HCT116 (cell line): ENCODE measurements at regions not wholly inside any gene's neighbourhood (a gene's known extent, or its start where the extent isn't known, plus 50 kb on each side); places are given as distances from the start of the nearest gene placed in this dataset.

Experiments used
- ATAC-seq: fragments of 200-7000 bp; cut with Tn5 transposase; 2 replicates; pipeline ENCODE4 v1.9.1; 2020; ENCODE audit warnings: mild to moderate bottlenecking, moderate library complexity
- BruUV-seq: library from RNA; stranded (reverse); fragments of 400-500 nt; replicated peaks from 2 replicates; lab custom pipeline; 2021; lab: Mats Ljungman, UMichigan
- CTCF ChIA-PET: fragments of 300-600 bp; sonication (Branson Sonifier 250); formaldehyde crosslinking; loops from one replicate; lab custom pipeline; 2021; ENCODE audit warnings: antibody characterized with exemption; lab: Charles Lee
- POLR2A ChIA-PET: fragments of 300-600, 350-600 bp; sonication (Branson Sonifier 250); formaldehyde crosslinking; loops from one replicate; lab custom pipeline; 2021; ENCODE audit warnings: antibody characterized with exemption; lab: Charles Lee
- RAD21 ChIA-PET, 2 experiments: fragments of 300-600 bp; sonication (Branson Sonifier 250); formaldehyde crosslinking; loops; one replicate each; lab custom pipeline; 2023; ENCODE audit warnings: low total read pairs in 2 of 2; ENCODE audit not compliant: uncharacterized antibody in 2 of 2, unreplicated experiment in 2 of 2, low non-redundant PET in 1 of 2; lab: Charles Lee
- DNase-seq: peaks from one replicate; pipeline ENCODE4 v3.0.0-alpha.2; 2010; ENCODE audit warnings: low read depth, low spot score
- H2AFZ ChIP-seq: fragments of 200-600 bp; shearing (Covaris generic), sonication (generic); 2 replicates; pipeline ENCODE4 v1.6.1; 2017; ENCODE audit warnings: low read depth, mixed run types, mixed read lengths, antibody characterized with exemption, low read length; ENCODE audit not compliant: poor library complexity, severe bottlenecking
- H3K27ac ChIP-seq: 2 replicates; pipeline ENCODE4 v1.5.1; 2012; ENCODE audit warnings: low read depth, low read length
- H3K27me3 ChIP-seq: fragments of 200-600 bp; sonication (generic); 2 replicates; pipeline ENCODE4 v1.6.1; 2016; ENCODE audit warnings: mixed run types, low read length, mixed read lengths; ENCODE audit not compliant: insufficient read depth
- H3K36me3 ChIP-seq, 2 experiments: fragments of 200-500 bp in 1 of 2; fragments of 200-600 bp in 1 of 2; sonication (Bioruptor generic) in 1 of 2; sonication (generic) in 1 of 2; 2 replicates each; pipeline versions ENCODE4 v1.5.1 to v1.6.1; 2014 to 2016; ENCODE audit warnings: low read length in 2 of 2, inconsistent platforms in 1 of 2, mixed read lengths in 1 of 2, mixed run types in 1 of 2; ENCODE audit not compliant: insufficient read depth in 2 of 2, control insufficient read depth in 1 of 2
- H3K4me1 ChIP-seq, 2 experiments: fragments of 200-600 bp in 1 of 2; sonication (generic) in 1 of 2; 2 replicates each; pipeline versions ENCODE4 v1.5.1 to v1.6.1; 2012 to 2017; ENCODE audit warnings: low read length in 2 of 2, inconsistent platforms in 1 of 2, mild to moderate bottlenecking in 1 of 2, mixed read lengths in 1 of 2, mixed run types in 1 of 2, moderate library complexity in 1 of 2; ENCODE audit not compliant: insufficient read depth in 2 of 2, control insufficient read depth in 1 of 2
- H3K4me2 ChIP-seq: fragments of 200-600 bp; sonication (generic); 2 replicates; pipeline ENCODE4 v1.6.1; 2017; ENCODE audit warnings: mixed run types, low read length, mixed read lengths
- H3K4me3 ChIP-seq, 2 experiments: fragments of 200-600 bp in 1 of 2; sonication (generic) in 1 of 2; replicated peaks in 1 of 2; 2 replicates each; pipeline ENCODE4 v1.5.1; 2011 to 2016; ENCODE audit warnings: low read length in 2 of 2, control low read depth in 1 of 2, low read depth in 1 of 2, mild to moderate bottlenecking in 1 of 2, mixed read lengths in 1 of 2, mixed run types in 1 of 2
- H3K79me2 ChIP-seq: fragments of 200-600 bp; sonication (generic); 2 replicates; pipeline ENCODE4 v1.6.1; 2017; ENCODE audit warnings: mild to moderate bottlenecking, mixed run types, low read length, moderate library complexity, mixed read lengths; ENCODE audit not compliant: insufficient read depth
- H3K9ac ChIP-seq: fragments of 200-600 bp; sonication (generic); 2 replicates; pipeline ENCODE4 v1.6.1; 2016; ENCODE audit warnings: low read length, mixed read lengths
- H3K9me2 ChIP-seq: fragments of 200-600 bp; sonication (generic), shearing (Covaris generic); 2 replicates; pipeline ENCODE4 v1.6.1; 2017; ENCODE audit warnings: mixed run types, mild to moderate bottlenecking, moderate library complexity; ENCODE audit not compliant: insufficient read depth
- H3K9me3 ChIP-seq, 2 experiments: fragments of 200-500 bp in 1 of 2; fragments of 200-600 bp in 1 of 2; sonication (Bioruptor generic) in 1 of 2; sonication (generic) in 1 of 2; 2 replicates each; pipeline ENCODE4 v1.6.1; 2014 to 2017; ENCODE audit warnings: low read length in 2 of 2, mixed read lengths in 2 of 2, inconsistent platforms in 1 of 2, low read depth in 1 of 2, mild to moderate bottlenecking in 1 of 2, mixed run types in 1 of 2, moderate library complexity in 1 of 2; ENCODE audit not compliant: control insufficient read depth in 1 of 2, insufficient read depth in 1 of 2
- H4K20me1 ChIP-seq: fragments of 200-600 bp; sonication (generic), shearing (Covaris generic); 2 replicates; pipeline ENCODE4 v1.6.1; 2017; ENCODE audit warnings: mixed run types, mild to moderate bottlenecking, moderate library complexity; ENCODE audit not compliant: insufficient read depth
- CBX3 ChIP-seq: IDR thresholded peaks from 2 replicates; pipeline ENCODE4 v1.6.1; 2012; ENCODE audit warnings: low read depth
- CEBPB ChIP-seq: IDR thresholded peaks from 2 replicates; pipeline ENCODE4 v1.6.1; 2012; ENCODE audit warnings: low read depth
- ELF1 ChIP-seq: IDR thresholded peaks from 2 replicates; pipeline ENCODE4 v1.6.1; 2012; ENCODE audit warnings: low read depth, borderline replicate concordance
- FOSL1 ChIP-seq: IDR thresholded peaks from 2 replicates; pipeline ENCODE4 v1.6.1; 2012; ENCODE audit warnings: low read depth
- JUND ChIP-seq: IDR thresholded peaks from 2 replicates; pipeline ENCODE4 v1.6.1; 2012
- POLR2AphosphoS5 ChIP-seq: IDR thresholded peaks from 2 replicates; pipeline ENCODE4 v1.6.1; 2011; ENCODE audit warnings: mild to moderate bottlenecking, low read depth, low read length, moderate library complexity
- REST ChIP-seq: IDR thresholded peaks from 2 replicates; pipeline ENCODE4 v1.6.1; 2012; ENCODE audit warnings: low read depth
- YY1 ChIP-seq: IDR thresholded peaks from 2 replicates; pipeline ENCODE4 v1.6.1; 2011; ENCODE audit warnings: low read length, low read depth, moderate library complexity, mild to moderate bottlenecking; ENCODE audit not compliant: insufficient replicate concordance; ENCODE audit errors: extremely low read depth
- ZBTB33 ChIP-seq: IDR thresholded peaks from 2 replicates; pipeline ENCODE4 v1.6.1; 2011; ENCODE audit warnings: mild to moderate bottlenecking, low read length, moderate library complexity; ENCODE audit not compliant: insufficient replicate concordance; ENCODE audit errors: extremely low read depth
- ZNF274 ChIP-seq: fragments of 200-500 bp; sonication (Bioruptor generic); IDR thresholded peaks from 2 replicates; pipeline ENCODE4 v1.6.1; 2014; ENCODE audit warnings: mild to moderate bottlenecking, low read depth, low read length, inconsistent platforms
- intact Hi-C: fragments of 100-400 bp; cut with micrococcal nuclease; formaldehyde crosslinking; loops from 2 replicates; pipeline ENCODE4 v1.10.0; 2022

DNA sequence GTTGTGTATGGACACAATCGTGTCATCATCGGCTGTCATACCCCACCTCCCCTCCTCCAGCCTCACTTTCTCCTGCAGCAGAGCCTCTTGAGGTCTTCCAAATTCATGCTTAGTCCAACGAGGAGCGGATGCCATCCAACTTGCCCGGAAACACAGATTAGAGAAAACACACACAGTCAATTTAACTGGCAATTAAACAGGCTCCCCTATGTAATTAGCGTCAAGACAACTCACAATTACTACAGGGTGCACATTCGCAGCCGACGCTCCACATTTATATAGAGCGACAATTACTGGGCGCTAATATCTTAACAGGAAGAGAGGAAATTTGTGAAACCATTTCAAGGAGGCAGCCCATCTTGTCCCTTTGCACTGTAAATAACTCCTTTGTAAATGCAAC lies 86.0 kb upstream of the ZNF618 start:
- no peak for TF ChIP-seq ZBTB33
- no peak for TF ChIP-seq POLR2AphosphoS5
- TF ChIP-seq ZNF274: no peak
- no peak for TF ChIP-seq CBX3
- no peak for TF ChIP-seq JUND
- TF ChIP-seq FOSL1: no peak
- no peak for TF ChIP-seq ELF1
- TF ChIP-seq REST: no peak
- TF ChIP-seq YY1: no peak
- TF ChIP-seq CEBPB: no peak
- Histone ChIP-seq H3K4me2 (no peak overlapping the region), H3K27me3 (no peaks in the 10 kb centered on the region), H2AFZ (no peak overlapping the region), H3K4me3 (no peak overlapping the region), H3K27ac (no peak overlapping the region), H3K36me3 (no peaks in the 10 kb centered on the region), H4K20me1 (no peaks in the 10 kb centered on the region), H3K9ac (no peak overlapping the region), H3K9me2 (no peaks in the 10 kb centered on the region), H3K9me3 (peaks cover 0 to 6% of the 10 kb centered on the region in 2 experiments; a peak in 1 of 4 replicates), H3K4me1 (no peaks in the 10 kb centered on the region), H3K79me2 (no peaks in the 10 kb centered on the region)
- intact Hi-C loops: no loop called here
- RAD21 ChIA-PET: no interaction called here
- CTCF ChIA-PET: no interaction called here
- no peak for ATAC-seq
- BruUV-seq: no TSS peak
- DNase-seq: no peak
- POLR2A ChIA-PET: no interaction called here
